ENCODE measurements at regions not wholly inside any gene's neighbourhood (a gene's known extent, or its start where the extent isn't known, plus 50 kb on each side); places are given as distances from the start of the nearest gene placed in this dataset.

DNA sequence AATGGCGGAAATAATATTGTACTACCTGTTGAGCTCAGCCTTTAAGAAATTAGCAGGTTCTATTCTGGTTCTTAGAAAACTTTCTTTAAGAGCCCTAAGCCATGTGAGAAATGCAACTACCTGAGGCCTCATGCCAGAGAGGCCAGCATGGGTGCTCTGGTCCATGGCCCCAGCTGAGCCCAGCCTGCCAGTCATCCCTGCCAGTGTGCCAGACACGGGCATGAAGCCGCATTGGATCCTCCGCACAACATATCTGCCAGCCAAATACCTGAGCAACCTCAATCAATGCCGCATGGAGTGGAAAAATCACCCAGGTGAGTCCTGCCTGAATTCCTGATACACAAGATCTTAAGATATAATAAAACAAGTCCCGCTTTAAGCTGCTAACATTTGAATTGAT, 91.8 kb downstream of the C21orf91 start:
- no peak for TF ChIP-seq EZH2phosphoT487 (IDR thresholded peaks at IDR 0.05; ENCODE audit: unreplicated experiment)
- TF ChIP-seq EZH2 (IDR thresholded peaks at IDR 0.05; ENCODE audit: low read depth, unreplicated experiment), result no peak
- TF ChIP-seq CTCF (conservative IDR thresholded peaks at IDR 0.05; ENCODE audit: low read depth in 2 of 2), result no peak
- TF ChIP-seq POLR2AphosphoS5 (IDR thresholded peaks at IDR 0.05; ENCODE audit: low read depth), result no peak
- no peak for TF ChIP-seq CREB1 (CRISPR knock-in tag; IDR thresholded peaks at IDR 0.05; ENCODE audit: low read depth)
